Activated T-helper 1 cell treated with anti-CD3 and anti-CD28 coated beads, Interleukin-2, amount 50 U/mL, for 16 hours (primary cell): ENCODE measurements at regions not wholly inside any gene's neighbourhood (a gene's known extent, or its start where the extent isn't known, plus 50 kb on each side); places are given as distances from the start of the nearest gene placed in this dataset.
"Not testable (repeated sequence)": the region's sequence is repeated elsewhere in the genome, so short reads cannot be mapped to it uniquely, and the experiment has no call there.

Source experiments
- DNase-seq, 2 donors: peaks; one replicate each; pipeline ENCODE4 v3.0.0-alpha.2; 2020; ENCODE audit warnings: low read depth in 1 of 2, low spot score in 1 of 2

GRCh38 chr6:15739867-15740266 is 77.0 kb upstream of the DTNBP1 start:
- DNase-seq: no peak

- DNase-seq: no peak
These were observed 76.5 kb upstream of the DTNBP1 start for GRCh38 chr6:15739353-15739752.

- DNase-seq: not testable (repeated sequence)
These were observed 75.4 kb upstream of the DTNBP1 start for GRCh38 chr6:15738195-15738594.

GRCh38 chr6:15736297-15736696 is 73.5 kb upstream of the DTNBP1 start:
- no peak for DNase-seq

GRCh38 chr6:15735567-15736265 is 72.9 kb upstream of the DTNBP1 start:
- no peak for DNase-seq

- DNase-seq: no peak
These were observed 71.5 kb upstream of the DTNBP1 start for GRCh38 chr6:15734118-15734897.

- no peak for DNase-seq
These were observed 68.1 kb upstream of the DTNBP1 start for GRCh38 chr6:15730922-15731321.

- no peak for DNase-seq
These were observed 67.6 kb upstream of the DTNBP1 start for GRCh38 chr6:15730442-15730841.

- no peak for DNase-seq
These were observed 59.9 kb upstream of the DTNBP1 start for GRCh38 chr6:15722731-15723130.

- DNase-seq: no peak
These were observed 54.1 kb upstream of the DTNBP1 start for GRCh38 chr6:15716889-15717288.

GRCh38 chr6:15715851-15716250 is 53.0 kb upstream of the DTNBP1 start:
- no peak for DNase-seq

- no peak for DNase-seq
These were observed 52.2 kb upstream of the DTNBP1 start for GRCh38 chr6:15715060-15715459.

GRCh38 chr6:15714658-15715057 is 51.8 kb upstream of the DTNBP1 start:
- no peak for DNase-seq

- DNase-seq: no peak
These were observed 50.5 kb upstream of the DTNBP1 start for GRCh38 chr6:15713325-15713724.

- no peak for DNase-seq
These were observed 50.0 kb upstream of the DTNBP1 start for GRCh38 chr6:15712797-15713196.
